ENCODE measurements at regions not wholly inside any gene's neighbourhood (a gene's known extent, or its start where the extent isn't known, plus 50 kb on each side); places are given as distances from the start of the nearest gene placed in this dataset.

DNA sequence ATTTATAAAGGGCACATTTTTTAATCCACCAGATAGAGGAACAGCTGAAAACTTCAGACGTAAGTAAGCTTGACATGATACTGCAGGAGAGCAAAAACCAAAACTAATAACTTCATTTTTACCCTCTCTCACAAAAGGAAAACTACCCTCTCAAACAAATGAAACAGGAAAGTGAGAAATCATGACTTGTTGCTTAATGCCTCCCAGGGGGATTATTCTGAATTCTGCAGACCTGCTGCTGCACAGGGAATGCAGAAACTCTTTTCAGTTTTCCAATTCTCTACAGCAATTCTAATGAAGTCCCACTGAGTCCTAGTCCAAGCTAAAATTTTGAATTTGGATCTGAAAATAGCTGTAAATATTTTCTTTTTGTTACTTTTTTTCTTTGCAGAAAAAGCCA, 637.1 kb upstream of the CCDC54 start:
- TF ChIP-seq, protein P1, sequence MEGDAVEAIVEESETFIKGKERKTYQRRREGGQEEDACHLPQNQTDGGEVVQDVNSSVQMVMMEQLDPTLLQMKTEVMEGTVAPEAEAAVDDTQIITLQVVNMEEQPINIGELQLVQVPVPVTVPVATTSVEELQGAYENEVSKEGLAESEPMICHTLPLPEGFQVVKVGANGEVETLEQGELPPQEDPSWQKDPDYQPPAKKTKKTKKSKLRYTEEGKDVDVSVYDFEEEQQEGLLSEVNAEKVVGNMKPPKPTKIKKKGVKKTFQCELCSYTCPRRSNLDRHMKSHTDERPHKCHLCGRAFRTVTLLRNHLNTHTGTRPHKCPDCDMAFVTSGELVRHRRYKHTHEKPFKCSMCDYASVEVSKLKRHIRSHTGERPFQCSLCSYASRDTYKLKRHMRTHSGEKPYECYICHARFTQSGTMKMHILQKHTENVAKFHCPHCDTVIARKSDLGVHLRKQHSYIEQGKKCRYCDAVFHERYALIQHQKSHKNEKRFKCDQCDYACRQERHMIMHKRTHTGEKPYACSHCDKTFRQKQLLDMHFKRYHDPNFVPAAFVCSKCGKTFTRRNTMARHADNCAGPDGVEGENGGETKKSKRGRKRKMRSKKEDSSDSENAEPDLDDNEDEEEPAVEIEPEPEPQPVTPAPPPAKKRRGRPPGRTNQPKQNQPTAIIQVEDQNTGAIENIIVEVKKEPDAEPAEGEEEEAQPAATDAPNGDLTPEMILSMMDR (conservative IDR thresholded peaks at IDR 0.05; ENCODE audit: low read length) = no peak
- TF ChIP-seq EZH2phosphoT487 (IDR thresholded peaks at IDR 0.05; ENCODE audit: borderline replicate concordance) = no peak
